ENCODE measurements at regions not wholly inside any gene's neighbourhood (a gene's known extent, or its start where the extent isn't known, plus 50 kb on each side); places are given as distances from the start of the nearest gene placed in this dataset.

GRCh38 chr3:102069211-102069662 lies 219.9 kb downstream of the NFKBIZ start:
- Mint-ChIP-seq H3K27me3 (ENCODE audit: unreplicated experiment) (no peaks in the 10 kb centered on the region), H3K9me3 (ENCODE audit: unreplicated experiment) (no peaks in the 10 kb centered on the region), H3K4me1 (ENCODE audit: unreplicated experiment) (no peaks in the 10 kb centered on the region), H3K27ac (ENCODE audit: unreplicated experiment) (no peak overlapping the region), H3K4me3 (ENCODE audit: unreplicated experiment) (no peak overlapping the region), H3K36me3 (ENCODE audit: low read depth, unreplicated experiment) (no peaks in the 10 kb centered on the region)
- no peak for DNase-seq (ENCODE audit: low spot score)
- TF ChIP-seq CTCF (IDR thresholded peaks at IDR 0.05; ENCODE audit: unreplicated experiment): no peak

- no peak overlapping the region for H3K4me3 Mint-ChIP-seq (ENCODE audit: unreplicated experiment)
- H3K4me1 Mint-ChIP-seq (ENCODE audit: unreplicated experiment): peaks cover 16% of the 10 kb centered on the region
- no peaks in the 10 kb centered on the region for H3K9me3 Mint-ChIP-seq (ENCODE audit: unreplicated experiment)
- no peaks in the 10 kb centered on the region for H3K36me3 Mint-ChIP-seq (ENCODE audit: low read depth, unreplicated experiment)
- H3K27ac Mint-ChIP-seq (ENCODE audit: unreplicated experiment): no peak overlapping the region
- no peak for TF ChIP-seq CTCF (IDR thresholded peaks at IDR 0.05; ENCODE audit: unreplicated experiment)
- DNase-seq (ENCODE audit: low spot score): no peak
- H3K27me3 Mint-ChIP-seq (ENCODE audit: unreplicated experiment): no peaks in the 10 kb centered on the region
Observed at GRCh38 chr3:102074946-102075345, 225.6 kb downstream of the NFKBIZ start.

- no peak for DNase-seq (ENCODE audit: low spot score)
- no peaks in the 10 kb centered on the region for H3K9me3 Mint-ChIP-seq (ENCODE audit: unreplicated experiment)
- no peaks in the 10 kb centered on the region for H3K36me3 Mint-ChIP-seq (ENCODE audit: low read depth, unreplicated experiment)
- H3K4me3 Mint-ChIP-seq (ENCODE audit: unreplicated experiment): no peak overlapping the region
- H3K27ac Mint-ChIP-seq (ENCODE audit: unreplicated experiment): no peak overlapping the region
- peaks cover 40% of the 10 kb centered on the region for H3K4me1 Mint-ChIP-seq (ENCODE audit: unreplicated experiment)
- H3K27me3 Mint-ChIP-seq (ENCODE audit: unreplicated experiment): peaks cover 1% of the 10 kb centered on the region
- no peak for TF ChIP-seq CTCF (IDR thresholded peaks at IDR 0.05; ENCODE audit: unreplicated experiment)
Observed at GRCh38 chr3:102078401-102078800, 229.1 kb downstream of the NFKBIZ start.

- Mint-ChIP-seq H3K36me3 (ENCODE audit: low read depth, unreplicated experiment) (no peaks in the 10 kb centered on the region), H3K27me3 (ENCODE audit: unreplicated experiment) (peaks cover 1% of the 10 kb centered on the region), H3K4me3 (ENCODE audit: unreplicated experiment) (no peak overlapping the region), H3K4me1 (ENCODE audit: unreplicated experiment) (peaks cover 40% of the 10 kb centered on the region), H3K9me3 (ENCODE audit: unreplicated experiment) (no peaks in the 10 kb centered on the region), H3K27ac (ENCODE audit: unreplicated experiment) (peak overlapping the region; percentile 81)
- no peak for TF ChIP-seq CTCF (IDR thresholded peaks at IDR 0.05; ENCODE audit: unreplicated experiment)
- DNase-seq (ENCODE audit: low spot score): no peak
Observed at GRCh38 chr3:102078854-102079808, 229.8 kb downstream of the NFKBIZ start.

GRCh38 chr3:102079809-102080197 lies 230.5 kb downstream of the NFKBIZ start:
- Mint-ChIP-seq H3K27me3 (ENCODE audit: unreplicated experiment) (peaks cover 1% of the 10 kb centered on the region), H3K27ac (ENCODE audit: unreplicated experiment) (no peak overlapping the region), H3K4me3 (ENCODE audit: unreplicated experiment) (no peak overlapping the region), H3K36me3 (ENCODE audit: low read depth, unreplicated experiment) (no peaks in the 10 kb centered on the region), H3K9me3 (ENCODE audit: unreplicated experiment) (no peaks in the 10 kb centered on the region), H3K4me1 (ENCODE audit: unreplicated experiment) (peaks cover 40% of the 10 kb centered on the region)
- DNase-seq (ENCODE audit: low spot score): no peak
- TF ChIP-seq CTCF (IDR thresholded peaks at IDR 0.05; ENCODE audit: unreplicated experiment): no peak
